Endothelial cell (in vitro differentiated cells): ENCODE measurements at regions not wholly inside any gene's neighbourhood (a gene's known extent, or its start where the extent isn't known, plus 50 kb on each side); places are given as distances from the start of the nearest gene placed in this dataset.

Experiments used
- DNase-seq: peaks from one replicate; pipeline ENCODE4 v3.0.0; 2021; ENCODE audit warnings: low spot score
- H3K27ac Mint-ChIP-seq: one replicate; pipeline ENCODE4 v1.8.0; 2021; ENCODE audit warnings: mixed read lengths, inconsistent platforms; ENCODE audit not compliant: unreplicated experiment
- H3K27me3 Mint-ChIP-seq: one replicate; pipeline ENCODE4 v1.8.0; 2021; ENCODE audit warnings: mild to moderate bottlenecking, moderate library complexity, mixed read lengths, inconsistent platforms; ENCODE audit not compliant: unreplicated experiment
- H3K36me3 Mint-ChIP-seq: one replicate; pipeline ENCODE4 v1.8.0; 2021; ENCODE audit warnings: mild to moderate bottlenecking, low read depth, mixed read lengths, inconsistent platforms; ENCODE audit not compliant: unreplicated experiment
- H3K4me1 Mint-ChIP-seq: one replicate; pipeline ENCODE4 v1.8.0; 2021; ENCODE audit warnings: mild to moderate bottlenecking, mixed read lengths, inconsistent platforms; ENCODE audit not compliant: unreplicated experiment
- H3K4me3 Mint-ChIP-seq: one replicate; pipeline ENCODE4 v1.8.0; 2021; ENCODE audit warnings: mild to moderate bottlenecking, mixed read lengths, inconsistent platforms; ENCODE audit not compliant: unreplicated experiment
- H3K9me3 Mint-ChIP-seq: one replicate; pipeline ENCODE4 v1.8.0; 2021; ENCODE audit warnings: mixed read lengths, inconsistent platforms; ENCODE audit not compliant: unreplicated experiment
- TF ChIP-seq, protein P1 (sequence below): fragments of 200-600 bp; sonication (generic); IDR thresholded peaks from one replicate; pipeline ENCODE4 v1.5.0; 2021; ENCODE audit warnings: antibody characterized with exemption; ENCODE audit not compliant: unreplicated experiment

DNA sequence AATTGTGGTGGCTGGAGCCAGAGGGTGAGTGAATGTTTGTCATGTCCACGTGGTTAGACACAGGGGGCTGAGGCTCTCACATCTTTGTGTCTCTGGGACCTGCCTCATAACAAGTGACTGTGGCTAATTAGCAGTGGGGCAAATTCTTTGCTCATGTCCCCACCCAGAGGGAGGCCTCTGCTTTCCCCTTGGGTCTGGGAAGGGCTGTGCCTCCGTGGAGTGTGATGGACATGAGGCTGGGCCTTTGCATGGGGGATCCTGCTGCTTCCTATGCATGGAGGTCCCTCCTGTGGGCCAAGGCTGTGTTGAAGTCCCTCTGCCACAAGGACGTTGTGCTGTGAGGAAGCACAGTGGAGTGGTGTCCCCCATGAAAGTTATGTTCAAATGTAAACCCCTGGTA is 327.4 kb upstream of the SHH start:
- Mint-ChIP-seq H3K4me3 (no peak overlapping the region), H3K27me3 (no peaks in the 10 kb centered on the region), H3K9me3 (no peaks in the 10 kb centered on the region), H3K36me3 (no peaks in the 10 kb centered on the region), H3K4me1 (no peaks in the 10 kb centered on the region), H3K27ac (no peak overlapping the region)
- TF ChIP-seq, protein P1, sequence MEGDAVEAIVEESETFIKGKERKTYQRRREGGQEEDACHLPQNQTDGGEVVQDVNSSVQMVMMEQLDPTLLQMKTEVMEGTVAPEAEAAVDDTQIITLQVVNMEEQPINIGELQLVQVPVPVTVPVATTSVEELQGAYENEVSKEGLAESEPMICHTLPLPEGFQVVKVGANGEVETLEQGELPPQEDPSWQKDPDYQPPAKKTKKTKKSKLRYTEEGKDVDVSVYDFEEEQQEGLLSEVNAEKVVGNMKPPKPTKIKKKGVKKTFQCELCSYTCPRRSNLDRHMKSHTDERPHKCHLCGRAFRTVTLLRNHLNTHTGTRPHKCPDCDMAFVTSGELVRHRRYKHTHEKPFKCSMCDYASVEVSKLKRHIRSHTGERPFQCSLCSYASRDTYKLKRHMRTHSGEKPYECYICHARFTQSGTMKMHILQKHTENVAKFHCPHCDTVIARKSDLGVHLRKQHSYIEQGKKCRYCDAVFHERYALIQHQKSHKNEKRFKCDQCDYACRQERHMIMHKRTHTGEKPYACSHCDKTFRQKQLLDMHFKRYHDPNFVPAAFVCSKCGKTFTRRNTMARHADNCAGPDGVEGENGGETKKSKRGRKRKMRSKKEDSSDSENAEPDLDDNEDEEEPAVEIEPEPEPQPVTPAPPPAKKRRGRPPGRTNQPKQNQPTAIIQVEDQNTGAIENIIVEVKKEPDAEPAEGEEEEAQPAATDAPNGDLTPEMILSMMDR = no peak
- DNase-seq = no peak

DNA sequence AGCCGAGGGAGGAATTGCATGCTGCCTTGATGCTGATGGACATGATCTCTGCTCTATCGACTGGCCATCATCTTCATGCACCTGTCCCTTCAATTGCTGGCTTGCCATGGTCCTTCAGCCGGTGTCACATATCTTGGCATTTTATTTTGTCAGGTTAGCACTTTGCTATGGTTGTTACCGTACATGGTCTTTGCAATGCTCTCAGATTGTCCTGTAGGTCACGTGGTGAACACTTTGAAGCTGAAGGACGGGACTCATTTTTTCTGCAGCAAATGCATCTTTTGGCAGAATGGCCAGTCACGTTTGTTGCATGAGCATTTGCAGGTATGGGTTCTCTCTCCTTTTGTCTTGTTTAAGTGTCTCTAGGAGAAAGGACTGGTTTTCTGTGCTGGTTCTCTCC is 326.8 kb upstream of the SHH start:
- no peaks in the 10 kb centered on the region for H3K27me3 Mint-ChIP-seq
- no peak overlapping the region for H3K27ac Mint-ChIP-seq
- no peaks in the 10 kb centered on the region for H3K4me1 Mint-ChIP-seq
- H3K36me3 Mint-ChIP-seq = no peaks in the 10 kb centered on the region
- no peaks in the 10 kb centered on the region for H3K9me3 Mint-ChIP-seq
- no peak overlapping the region for H3K4me3 Mint-ChIP-seq
- no peak for DNase-seq
- TF ChIP-seq, protein P1 = no peak

DNA sequence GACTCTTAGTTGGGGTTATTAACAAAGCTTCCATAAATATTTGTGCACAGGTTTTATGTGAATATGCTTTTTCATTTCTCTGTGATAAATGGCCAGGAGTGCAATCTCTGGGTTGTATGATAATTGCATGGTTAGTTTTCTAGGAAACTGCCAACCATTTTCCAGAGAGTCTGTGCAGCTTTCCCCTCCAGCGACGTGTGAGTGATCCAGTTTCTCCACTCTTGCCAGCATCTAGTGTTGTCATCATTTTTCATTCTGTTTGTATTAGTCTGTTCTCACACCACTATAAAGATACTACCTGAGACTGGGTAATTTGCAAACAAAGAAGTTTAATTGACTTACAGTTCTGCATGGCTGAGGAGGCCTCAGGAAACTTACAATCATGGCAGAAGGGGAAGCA is 319.6 kb upstream of the SHH start:
- Mint-ChIP-seq H3K4me1 (no peaks in the 10 kb centered on the region), H3K4me3 (no peak overlapping the region), H3K36me3 (no peaks in the 10 kb centered on the region), H3K9me3 (no peaks in the 10 kb centered on the region), H3K27me3 (no peaks in the 10 kb centered on the region), H3K27ac (no peak overlapping the region)
- DNase-seq = no peak
- TF ChIP-seq, protein P1 = no peak

DNA sequence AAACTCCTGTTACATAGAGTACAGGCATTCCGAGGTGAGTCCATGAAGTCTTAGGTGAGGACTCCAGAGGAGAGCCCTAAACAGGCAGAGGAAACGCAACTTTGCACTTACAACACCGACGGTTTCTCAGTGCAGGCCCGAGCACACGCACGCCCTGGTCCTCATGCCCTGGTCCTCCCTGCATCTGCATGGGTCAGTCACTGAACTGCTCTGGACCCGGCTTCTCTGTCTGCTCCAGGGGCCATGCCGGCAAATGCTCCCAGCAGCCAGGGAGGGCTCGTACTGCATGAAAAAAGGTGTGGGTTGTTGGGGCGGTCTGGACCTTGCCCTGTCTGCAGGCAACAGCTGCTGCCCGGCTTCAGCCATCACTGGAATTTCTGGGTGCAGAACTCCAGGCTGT is 317.3 kb upstream of the SHH start:
- no peaks in the 10 kb centered on the region for H3K4me1 Mint-ChIP-seq
- peaks cover 3% of the 10 kb centered on the region for H3K27me3 Mint-ChIP-seq
- no peak overlapping the region for H3K27ac Mint-ChIP-seq
- no peak for DNase-seq
- H3K36me3 Mint-ChIP-seq = no peaks in the 10 kb centered on the region
- H3K4me3 Mint-ChIP-seq = no peak overlapping the region
- H3K9me3 Mint-ChIP-seq = no peaks in the 10 kb centered on the region
- TF ChIP-seq, protein P1 = no peak

DNA sequence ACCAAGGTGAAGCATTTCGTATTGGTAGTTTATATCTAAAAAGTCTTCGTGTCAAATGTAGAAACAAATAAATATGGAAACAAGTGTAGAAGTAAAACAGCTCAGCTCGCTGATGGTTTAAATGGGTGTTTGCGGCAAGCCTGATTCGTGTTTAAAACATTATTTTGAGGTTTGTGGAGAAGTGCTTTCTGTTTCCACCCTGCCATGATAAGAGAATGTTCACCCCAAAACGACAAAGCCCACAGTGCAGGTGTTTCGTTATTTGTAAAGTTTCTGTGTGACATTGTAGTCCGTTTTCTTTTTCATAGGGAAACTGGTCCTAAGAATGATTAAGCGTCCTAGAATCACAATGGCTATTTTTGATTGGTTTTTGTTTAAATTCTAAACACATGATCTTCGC is 316.2 kb upstream of the SHH start:
- Mint-ChIP-seq H3K27me3 (peaks cover 3% of the 10 kb centered on the region), H3K4me1 (no peaks in the 10 kb centered on the region), H3K9me3 (no peaks in the 10 kb centered on the region), H3K27ac (no peak overlapping the region), H3K36me3 (no peaks in the 10 kb centered on the region), H3K4me3 (no peak overlapping the region)
- TF ChIP-seq, protein P1 = no peak
- no peak for DNase-seq
